Panc1 (cell line): ENCODE measurements at regions not wholly inside any gene's neighbourhood (a gene's known extent, or its start where the extent isn't known, plus 50 kb on each side); places are given as distances from the start of the nearest gene placed in this dataset.

Experiments used
- ATAC-seq: fragments of 200-7000 bp; cut with Tn5 transposase; 2 replicates; pipeline ENCODE4 v1.9.1; 2020; ENCODE audit warnings: mild to moderate bottlenecking, moderate library complexity
- BruUV-seq: library from RNA; stranded (reverse); fragments of 400-500 nt; replicated peaks from 2 replicates; lab custom pipeline; 2021; lab: Mats Ljungman, UMichigan
- CTCF ChIA-PET: fragments of 300-600 bp; sonication (Branson Sonifier 250); formaldehyde crosslinking; loops from one replicate; lab custom pipeline; 2022; ENCODE audit warnings: antibody characterized with exemption; lab: Charles Lee
- POLR2A ChIA-PET: fragments of 300-600 bp; sonication (Branson Sonifier 250); formaldehyde crosslinking; loops from one replicate; lab custom pipeline; 2022; ENCODE audit warnings: antibody characterized with exemption; lab: Charles Lee
- DNase-seq: peaks from one replicate; pipeline ENCODE4 v3.0.0-alpha.2; 2010; ENCODE audit warnings: low read depth, low spot score
- H3K27ac ChIP-seq: 2 replicates; pipeline ENCODE4 v1.5.1; 2011; ENCODE audit warnings: mild to moderate bottlenecking, low read length, inconsistent platforms
- H3K27me3 ChIP-seq: fragments of 200-500 bp; sonication (Bioruptor generic); 2 replicates; pipeline ENCODE4 v1.6.0; 2014; ENCODE audit warnings: low read length, inconsistent platforms; ENCODE audit not compliant: control insufficient read depth, insufficient read depth
- H3K36me3 ChIP-seq: fragments of 200-500 bp; sonication (Bioruptor generic); 2 replicates; pipeline ENCODE4 v1.5.1; 2014; ENCODE audit warnings: inconsistent platforms, mild to moderate bottlenecking, low read length, moderate library complexity; ENCODE audit not compliant: control insufficient read depth, insufficient read depth
- H3K4me1 ChIP-seq: 2 replicates; pipeline ENCODE4 v1.5.1; 2011; ENCODE audit warnings: inconsistent platforms, mild to moderate bottlenecking, low read length, moderate library complexity; ENCODE audit not compliant: control insufficient read depth, insufficient read depth
- H3K4me3 ChIP-seq, 2 experiments: 2 replicates each; pipeline ENCODE4 v1.5.1; 2011 to 2012; ENCODE audit warnings: low read depth in 2 of 2, low read length in 2 of 2, mild to moderate bottlenecking in 2 of 2, inconsistent platforms in 1 of 2, moderate library complexity in 1 of 2
- H3K9me3 ChIP-seq: fragments of 200-500 bp; sonication (Bioruptor generic); 2 replicates; pipeline ENCODE4 v1.5.1; 2014; ENCODE audit warnings: low read depth, mild to moderate bottlenecking, inconsistent platforms, low read length, moderate library complexity; ENCODE audit not compliant: control insufficient read depth, insufficient read depth
- CTCF ChIP-seq: fragments of 450-650 bp; IDR thresholded peaks from 2 replicates; pipeline ENCODE4 v1.5.1; 2017; ENCODE audit warnings: mild to moderate bottlenecking
- POLR2AphosphoS5 ChIP-seq: IDR thresholded peaks from 2 replicates; pipeline ENCODE4 v1.6.1; 2012; ENCODE audit warnings: mild to moderate bottlenecking, low read depth, low read length, moderate library complexity
- REST ChIP-seq, 2 experiments: IDR thresholded peaks; 2 replicates each; pipeline ENCODE4 v1.6.1; 2011 to 2012; ENCODE audit warnings: low read depth in 2 of 2, control low read depth in 1 of 2, low read length in 1 of 2, mild to moderate bottlenecking in 1 of 2, moderate library complexity in 1 of 2; ENCODE audit not compliant: insufficient read depth in 1 of 2
- SIN3A ChIP-seq: IDR thresholded peaks from 2 replicates; pipeline ENCODE4 v1.6.1; 2012; ENCODE audit warnings: low read depth, mild to moderate bottlenecking, low read length, moderate library complexity, borderline replicate concordance; ENCODE audit not compliant: insufficient read depth
- TCF7L2 ChIP-seq: IDR thresholded peaks from 2 replicates; pipeline ENCODE4 v1.6.1; 2011; ENCODE audit warnings: mild to moderate bottlenecking, low read depth, low read length, inconsistent platforms
- in situ Hi-C: cut with HindIII; loops from 2 replicates; pipeline ENCODE4 v1.10.0; 2016; ENCODE audit warnings: low sequenced_read_pairs, low pct_unique_long_range_greater_than_20kb
- intact Hi-C: fragments of 100-400 bp; cut with micrococcal nuclease; formaldehyde crosslinking; loops from one replicate; pipeline ENCODE4 v1.10.0; 2022; ENCODE audit not compliant: unreplicated experiment

GRCh38 chr7:26449175-26450165 is 157.8 kb downstream of the SNX10 start:
- ChIA-PET POLR2A (no interaction called here), CTCF (interaction anchor here (0.5 to 1.1 kb wide), 2 partner anchors 80 to 359 kb away, joined by 3 read pairs; no protein-coding TSS in a partner anchor)
- no peak for DNase-seq
- intact Hi-C loops (no loop called here), in situ Hi-C loops (no loop called here)
- ATAC-seq, result peak; percentile 37; the same call in 1 of the 2 replicates
- no TSS peak for BruUV-seq
- Histone ChIP-seq H3K4me3 (no peak overlapping the region), H3K4me1 (no peaks in the 10 kb centered on the region), H3K9me3 (no peaks in the 10 kb centered on the region), H3K27ac (no peak overlapping the region), H3K27me3 (peaks cover 6% of the 10 kb centered on the region; the same call in 1 of the 2 replicates), H3K36me3 (no peaks in the 10 kb centered on the region)
- TF ChIP-seq SIN3A (no peak), REST (IDR thresholded peaks at IDR 0.05; ENCODE audit: insufficient read depth in 1 of 2, low read depth in 2 of 2, low read length in 1 of 2) (no peak), TCF7L2 (no peak), CTCF (no peak), POLR2AphosphoS5 (no peak)

- Histone ChIP-seq H3K9me3 (no peaks in the 10 kb centered on the region), H3K4me1 (no peaks in the 10 kb centered on the region), H3K27me3 (peaks cover 3% of the 10 kb centered on the region; the same call in 1 of the 2 replicates), H3K4me3 (no peak overlapping the region), H3K36me3 (no peaks in the 10 kb centered on the region), H3K27ac (no peak overlapping the region)
- in situ Hi-C loops, result no loop called here
- BruUV-seq, result no TSS peak
- TF ChIP-seq TCF7L2 (no peak), POLR2AphosphoS5 (no peak), CTCF (no peak), SIN3A (no peak), REST (IDR thresholded peaks at IDR 0.05; ENCODE audit: insufficient read depth in 1 of 2, low read depth in 2 of 2, low read length in 1 of 2) (no peak)
- ATAC-seq (no peak), DNase-seq (no peak)
- POLR2A ChIA-PET, result no interaction called here
- intact Hi-C loops, result no loop called here
- CTCF ChIA-PET, result no interaction called here
Measured at GRCh38 chr7:26451997-26452396, 160.3 kb downstream of the SNX10 start.
